Osteoblast (primary cell): ENCODE measurements at regions not wholly inside any gene's neighbourhood (a gene's known extent, or its start where the extent isn't known, plus 50 kb on each side); places are given as distances from the start of the nearest gene placed in this dataset. TPM values are rescaled to one million over a fixed set of nuclear protein-coding genes. Genes with fewer than 3 reads are reported as not detected.

ENCODE experiments used
- small RNA-seq: library from RNA; depleted of rRNA; stranded (forward); fragments of <200 nt; gene quantifications from one replicate; pipeline ENCODE3, GENCODE V24; 2012

Small RNAs in the stretch of these regions (small RNA-seq; reads per million reads assigned to genes)
- gene RF00019 = not detected
